Inferior parietal cortex (tissue), 1 donor: ENCODE measurements at regions not wholly inside any gene's neighbourhood (a gene's known extent, or its start where the extent isn't known, plus 50 kb on each side); places are given as distances from the start of the nearest gene placed in this dataset.

Experiments
- DNase-seq: peaks from one replicate; pipeline ENCODE4 v3.0.0-alpha.2; 2016; ENCODE audit errors: extremely low spot score

- DNase-seq: no peak
Measured at GRCh38 chr2:204177977-204178522, 241.5 kb downstream of the ICOS start.

- DNase-seq: no peak
Measured at GRCh38 chr2:204180649-204181048, 244.1 kb downstream of the ICOS start.

GRCh38 chr2:204183608-204184007 is 247.0 kb downstream of the ICOS start:
- no peak for DNase-seq

- no peak for DNase-seq
Measured at GRCh38 chr2:204184226-204184625, 247.7 kb downstream of the ICOS start.

- no peak for DNase-seq
Measured at GRCh38 chr2:204187229-204188083, 250.9 kb downstream of the ICOS start.

GRCh38 chr2:204191574-204191973 is 255.0 kb downstream of the ICOS start:
- no peak for DNase-seq

GRCh38 chr2:204195498-204195897 is 258.9 kb downstream of the ICOS start:
- no peak for DNase-seq

- DNase-seq: no peak
Measured at GRCh38 chr2:204197336-204198005, 260.9 kb downstream of the ICOS start.

GRCh38 chr2:204199357-204199756 is 262.8 kb downstream of the ICOS start:
- DNase-seq: no peak

GRCh38 chr2:204201507-204201906 is 264.9 kb downstream of the ICOS start:
- no peak for DNase-seq

GRCh38 chr2:204202253-204202652 is 265.7 kb downstream of the ICOS start:
- DNase-seq: no peak

GRCh38 chr2:204203704-204204103 is 267.1 kb downstream of the ICOS start:
- DNase-seq: no peak

- DNase-seq: no peak
Measured at GRCh38 chr2:204205082-204205481, 268.5 kb downstream of the ICOS start.

- DNase-seq: no peak
Measured at GRCh38 chr2:204205538-204205937, 269.0 kb downstream of the ICOS start.

- no peak for DNase-seq
Measured at GRCh38 chr2:204207866-204208265, 271.3 kb downstream of the ICOS start.

GRCh38 chr2:204213588-204213987 is 277.0 kb downstream of the ICOS start:
- DNase-seq: no peak

- DNase-seq: no peak
Measured at GRCh38 chr2:204218040-204218439, 281.5 kb downstream of the ICOS start.

GRCh38 chr2:204219196-204219595 is 282.6 kb downstream of the ICOS start:
- DNase-seq: no peak

GRCh38 chr2:204220896-204221295 is 284.3 kb downstream of the ICOS start:
- no peak for DNase-seq

- DNase-seq: no peak
Measured at GRCh38 chr2:204223046-204223445, 286.5 kb downstream of the ICOS start.

- no peak for DNase-seq
Measured at GRCh38 chr2:204223544-204223943, 287.0 kb downstream of the ICOS start.

GRCh38 chr2:204225671-204226073 is 289.1 kb downstream of the ICOS start:
- no peak for DNase-seq

GRCh38 chr2:204226305-204226880 is 289.8 kb downstream of the ICOS start:
- DNase-seq: no peak
